Mesothelial cell of epicardium (in vitro differentiated cells): ENCODE measurements at regions not wholly inside any gene's neighbourhood (a gene's known extent, or its start where the extent isn't known, plus 50 kb on each side); places are given as distances from the start of the nearest gene placed in this dataset.

Experiments used
- DNase-seq, 2 experiments: peaks; one replicate each; pipeline ENCODE4 v3.0.0; 2021; ENCODE audit warnings: low spot score in 2 of 2; ENCODE audit not compliant: unreplicated experiment in 2 of 2
- H3K27ac Mint-ChIP-seq: 2 replicates; pipeline ENCODE4 v1.8.0; 2021; ENCODE audit warnings: mixed read lengths
- H3K27me3 Mint-ChIP-seq: 2 replicates; pipeline ENCODE4 v1.8.0; 2021; ENCODE audit warnings: low read depth, mixed read lengths
- H3K36me3 Mint-ChIP-seq: 2 replicates; pipeline ENCODE4 v1.8.0; 2021; ENCODE audit warnings: mixed read lengths
- H3K4me1 Mint-ChIP-seq: 2 replicates; pipeline ENCODE4 v1.8.0; 2021; ENCODE audit warnings: mixed read lengths
- H3K4me3 Mint-ChIP-seq: 2 replicates; pipeline ENCODE4 v1.8.0; 2021; ENCODE audit warnings: mild to moderate bottlenecking, moderate library complexity, mixed read lengths
- H3K9me3 Mint-ChIP-seq: 2 replicates; pipeline ENCODE4 v1.8.0; 2021; ENCODE audit warnings: mixed read lengths
- TF ChIP-seq, protein P1 (sequence below): fragments of 200-600 bp; sonication (generic); IDR thresholded peaks from one replicate; pipeline ENCODE4 v1.5.0; 2021; ENCODE audit warnings: antibody characterized with exemption; ENCODE audit not compliant: unreplicated experiment

DNA sequence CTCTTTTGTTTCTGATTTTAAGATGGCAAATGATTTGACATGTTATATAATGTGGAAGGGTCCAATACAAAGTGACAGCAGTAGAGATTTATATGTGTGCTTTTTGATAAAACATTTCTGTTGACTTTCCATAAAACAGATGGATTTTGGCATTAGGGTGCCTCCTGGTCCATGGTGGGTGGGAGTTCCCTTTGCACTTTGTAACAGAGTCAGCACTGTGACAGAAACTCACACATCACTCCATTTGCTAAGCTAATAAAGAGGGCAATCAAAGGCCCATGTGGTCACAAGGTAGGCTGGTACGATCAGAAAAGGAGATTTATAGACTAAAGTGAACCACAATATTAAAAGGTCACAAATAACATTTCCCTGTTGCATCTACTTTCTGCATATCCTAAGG lies 93.3 kb upstream of the NT5C1B start:
- Mint-ChIP-seq H3K9me3 (no peaks in the 10 kb centered on the region), H3K27me3 (peaks cover 13% of the 10 kb centered on the region), H3K27ac (no peak overlapping the region), H3K4me1 (peaks cover 22% of the 10 kb centered on the region), H3K36me3 (no peaks in the 10 kb centered on the region), H3K4me3 (no peak overlapping the region)
- TF ChIP-seq, protein P1, sequence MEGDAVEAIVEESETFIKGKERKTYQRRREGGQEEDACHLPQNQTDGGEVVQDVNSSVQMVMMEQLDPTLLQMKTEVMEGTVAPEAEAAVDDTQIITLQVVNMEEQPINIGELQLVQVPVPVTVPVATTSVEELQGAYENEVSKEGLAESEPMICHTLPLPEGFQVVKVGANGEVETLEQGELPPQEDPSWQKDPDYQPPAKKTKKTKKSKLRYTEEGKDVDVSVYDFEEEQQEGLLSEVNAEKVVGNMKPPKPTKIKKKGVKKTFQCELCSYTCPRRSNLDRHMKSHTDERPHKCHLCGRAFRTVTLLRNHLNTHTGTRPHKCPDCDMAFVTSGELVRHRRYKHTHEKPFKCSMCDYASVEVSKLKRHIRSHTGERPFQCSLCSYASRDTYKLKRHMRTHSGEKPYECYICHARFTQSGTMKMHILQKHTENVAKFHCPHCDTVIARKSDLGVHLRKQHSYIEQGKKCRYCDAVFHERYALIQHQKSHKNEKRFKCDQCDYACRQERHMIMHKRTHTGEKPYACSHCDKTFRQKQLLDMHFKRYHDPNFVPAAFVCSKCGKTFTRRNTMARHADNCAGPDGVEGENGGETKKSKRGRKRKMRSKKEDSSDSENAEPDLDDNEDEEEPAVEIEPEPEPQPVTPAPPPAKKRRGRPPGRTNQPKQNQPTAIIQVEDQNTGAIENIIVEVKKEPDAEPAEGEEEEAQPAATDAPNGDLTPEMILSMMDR, result no peak
- no peak for DNase-seq

DNA sequence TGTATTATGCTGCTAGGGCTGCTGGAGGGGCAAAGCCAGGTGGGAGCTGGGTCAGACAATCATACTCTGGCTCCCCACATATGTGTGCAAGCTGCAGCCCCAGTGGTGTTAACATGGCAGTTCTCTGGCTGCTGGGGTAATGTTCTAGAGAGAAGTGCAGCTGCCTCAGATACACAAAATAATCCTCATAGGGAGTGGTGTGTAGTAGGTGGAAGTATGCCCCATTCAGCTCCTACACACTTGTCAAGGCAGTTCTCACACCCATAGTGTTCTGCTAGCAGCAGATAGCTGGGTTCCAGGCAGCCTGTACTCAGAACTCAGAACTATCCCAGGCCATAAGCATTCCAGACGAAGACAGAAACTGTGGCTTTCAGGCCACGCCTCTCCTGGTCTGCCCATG lies 87.9 kb upstream of the NT5C1B start:
- peaks cover 9% of the 10 kb centered on the region for H3K36me3 Mint-ChIP-seq
- TF ChIP-seq, protein P1, result no peak
- H3K9me3 Mint-ChIP-seq, result peaks cover 29% of the 10 kb centered on the region
- peaks cover 5% of the 10 kb centered on the region for H3K27me3 Mint-ChIP-seq
- H3K27ac Mint-ChIP-seq, result no peak overlapping the region
- no peak for DNase-seq
- H3K4me3 Mint-ChIP-seq, result no peak overlapping the region
- H3K4me1 Mint-ChIP-seq, result peaks cover 6% of the 10 kb centered on the region

DNA sequence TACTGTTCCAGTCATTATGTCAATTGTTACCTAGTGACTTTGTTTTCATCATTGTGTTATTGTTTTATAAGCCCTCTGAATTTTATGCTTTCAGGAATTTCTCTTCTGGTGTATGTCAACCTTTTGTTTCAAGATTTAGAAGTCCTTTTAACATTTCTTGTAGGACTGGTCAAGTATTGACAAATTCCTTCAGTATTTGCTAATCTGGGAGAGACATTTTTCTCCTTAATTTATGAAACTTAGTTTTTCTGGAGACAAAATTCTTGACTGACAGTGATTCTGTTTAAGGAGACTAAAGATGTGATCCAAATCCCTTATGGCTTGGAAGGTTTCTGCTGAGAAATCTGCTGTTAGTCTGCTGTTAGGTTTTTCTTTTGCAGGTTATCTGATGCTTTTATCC lies 84.9 kb upstream of the NT5C1B start:
- no peak for DNase-seq
- no peak overlapping the region for H3K4me3 Mint-ChIP-seq
- peaks cover 49% of the 10 kb centered on the region for H3K9me3 Mint-ChIP-seq
- peaks cover 2% of the 10 kb centered on the region for H3K27me3 Mint-ChIP-seq
- TF ChIP-seq, protein P1, result no peak
- H3K4me1 Mint-ChIP-seq, result no peaks in the 10 kb centered on the region
- H3K36me3 Mint-ChIP-seq, result peaks cover 17% of the 10 kb centered on the region
- H3K27ac Mint-ChIP-seq, result no peak overlapping the region

DNA sequence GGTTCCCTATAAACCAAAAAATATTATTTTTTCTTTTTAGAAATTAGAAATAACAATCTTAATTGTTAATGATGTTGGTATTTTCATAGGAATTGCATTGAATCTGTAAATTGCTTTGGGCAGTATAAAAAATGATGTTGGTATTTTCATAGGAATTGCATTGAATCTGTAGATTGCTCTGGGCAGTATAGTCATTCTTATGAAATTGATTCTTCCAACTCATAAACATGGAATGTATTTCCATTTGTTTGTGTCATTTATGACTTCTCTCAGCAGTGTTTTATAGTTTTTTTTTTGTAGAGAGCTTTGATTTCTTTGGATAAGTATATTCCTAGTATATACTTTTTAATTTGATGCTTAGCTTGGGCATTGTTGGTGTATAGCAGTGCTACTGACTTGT lies 82.0 kb upstream of the NT5C1B start:
- Mint-ChIP-seq H3K36me3 (peaks cover 19% of the 10 kb centered on the region), H3K27ac (no peak overlapping the region), H3K4me1 (peaks cover 4% of the 10 kb centered on the region), H3K4me3 (no peak overlapping the region), H3K9me3 (peaks cover 52% of the 10 kb centered on the region), H3K27me3 (no peaks in the 10 kb centered on the region)
- TF ChIP-seq, protein P1, result no peak
- DNase-seq, result no peak

DNA sequence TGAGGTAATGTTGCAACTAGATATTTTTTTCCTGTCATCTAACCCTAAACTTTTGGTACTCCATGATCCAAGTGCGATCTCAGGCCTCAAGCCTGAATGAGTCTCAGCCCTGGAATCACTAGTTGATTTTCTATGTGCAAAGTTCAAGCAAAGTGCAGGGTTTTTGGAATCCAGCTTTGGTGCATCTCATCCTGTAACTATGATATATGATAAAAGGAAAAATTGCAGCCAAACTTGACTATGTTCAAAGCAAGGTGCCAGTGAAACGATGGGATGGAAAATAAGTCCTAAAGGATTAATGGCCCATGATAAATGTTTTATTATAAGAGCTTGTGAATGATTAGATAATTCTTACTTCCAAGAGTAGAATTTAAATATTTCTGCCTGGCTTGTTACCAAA lies 78.9 kb upstream of the NT5C1B start:
- Mint-ChIP-seq H3K27me3 (no peaks in the 10 kb centered on the region), H3K4me3 (no peak overlapping the region), H3K27ac (peak overlapping the region; percentile 85), H3K4me1 (peaks cover 20% of the 10 kb centered on the region), H3K9me3 (peaks cover 28% of the 10 kb centered on the region), H3K36me3 (peaks cover 12% of the 10 kb centered on the region)
- DNase-seq, result no peak
- TF ChIP-seq, protein P1, result no peak

DNA sequence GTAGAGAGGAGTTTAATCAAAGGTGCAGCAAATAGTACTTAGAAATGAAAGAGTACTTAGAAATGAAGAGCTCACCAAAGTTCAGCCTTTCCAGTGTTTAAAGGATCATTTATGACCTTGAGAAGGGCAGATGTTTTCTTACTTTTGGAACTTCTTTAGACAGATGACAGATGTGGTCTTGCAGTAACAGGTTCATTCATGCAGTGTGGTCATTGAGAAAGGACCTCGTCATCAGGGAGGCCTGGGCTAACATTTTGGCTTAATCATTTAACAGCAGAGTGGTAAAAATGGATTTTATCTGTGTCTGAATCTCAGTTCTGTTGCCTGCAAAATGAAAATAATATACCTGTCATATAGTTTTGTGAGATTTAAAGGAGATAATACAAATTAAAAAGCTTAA lies 75.1 kb upstream of the NT5C1B start:
- H3K36me3 Mint-ChIP-seq, result peaks cover 2% of the 10 kb centered on the region
- H3K4me1 Mint-ChIP-seq, result peaks cover 29% of the 10 kb centered on the region
- H3K9me3 Mint-ChIP-seq, result peaks cover 3% of the 10 kb centered on the region
- H3K4me3 Mint-ChIP-seq, result no peak overlapping the region
- DNase-seq, result no peak
- TF ChIP-seq, protein P1, result no peak
- H3K27ac Mint-ChIP-seq, result no peak overlapping the region
- no peaks in the 10 kb centered on the region for H3K27me3 Mint-ChIP-seq
